Middle frontal gyrus (tissue), 1 donor: ENCODE measurements at regions not wholly inside any gene's neighbourhood (a gene's known extent, or its start where the extent isn't known, plus 50 kb on each side); places are given as distances from the start of the nearest gene placed in this dataset.
"Not testable (repeated sequence)": the region's sequence is repeated elsewhere in the genome, so short reads cannot be mapped to it uniquely, and the experiment has no call there.

Experiments
- DNase-seq: peaks from one replicate; pipeline ENCODE4 v3.0.0-alpha.2; 2015; ENCODE audit warnings: low spot score; ENCODE audit errors: extremely low spot score

- no peak for DNase-seq
Measured at GRCh38 chr22:34808618-34809017, 257.3 kb upstream of the ISX start.

DNA sequence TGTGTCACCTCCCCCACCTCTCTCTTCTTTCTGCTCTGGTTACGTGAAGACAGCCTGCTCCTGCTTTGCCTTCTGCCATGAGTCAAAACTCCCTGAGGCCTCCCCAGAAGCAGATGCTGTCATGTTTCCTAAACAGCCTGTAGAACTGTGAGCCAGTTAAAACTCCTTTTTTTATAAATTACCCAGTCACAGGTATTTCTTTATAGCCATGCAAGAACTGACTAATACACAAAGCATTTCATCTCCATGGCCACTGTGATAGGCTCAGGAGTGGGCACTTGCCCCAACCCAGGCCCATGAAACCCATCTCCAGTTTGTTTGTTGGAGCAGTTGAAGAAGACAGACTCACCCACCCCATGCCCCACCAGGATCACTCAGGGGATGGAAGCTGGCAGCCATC, 253.3 kb upstream of the ISX start:
- DNase-seq: no peak

DNA sequence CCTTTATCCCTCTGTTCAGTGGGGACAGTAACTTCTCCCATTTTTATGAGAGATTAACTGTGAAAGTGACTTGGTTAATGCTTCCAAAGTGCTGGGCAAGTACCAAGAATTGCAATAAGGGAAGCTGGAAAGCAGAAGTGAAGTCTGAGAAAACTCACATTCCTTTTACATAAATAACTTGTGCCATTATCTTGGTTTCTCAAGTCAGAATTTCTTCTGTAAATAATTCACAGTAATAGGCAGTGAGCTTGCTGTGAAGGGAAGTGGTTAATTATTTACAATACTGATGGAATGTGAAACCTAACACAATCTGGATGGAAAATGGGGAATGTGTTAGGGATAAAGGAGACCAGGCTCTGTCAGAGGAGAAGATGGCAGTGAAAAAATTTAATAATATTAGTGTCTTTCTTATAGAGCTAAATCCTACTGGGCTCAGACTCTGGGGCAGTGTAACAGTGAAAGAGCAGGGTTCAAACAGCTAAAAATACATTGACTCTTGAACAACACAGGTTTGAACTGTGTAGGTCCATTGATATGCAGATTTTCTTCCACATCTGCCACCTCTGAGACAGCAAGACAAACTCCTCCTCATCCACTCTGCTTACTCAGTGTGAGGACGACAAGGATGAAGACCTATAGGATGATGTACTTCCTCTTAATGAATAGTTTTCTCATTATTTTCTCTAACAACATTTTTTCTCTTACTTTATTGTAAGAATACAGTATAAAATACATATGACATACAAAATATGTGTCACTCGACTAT, 251.5 kb upstream of the ISX start:
- no peak for DNase-seq

DNA sequence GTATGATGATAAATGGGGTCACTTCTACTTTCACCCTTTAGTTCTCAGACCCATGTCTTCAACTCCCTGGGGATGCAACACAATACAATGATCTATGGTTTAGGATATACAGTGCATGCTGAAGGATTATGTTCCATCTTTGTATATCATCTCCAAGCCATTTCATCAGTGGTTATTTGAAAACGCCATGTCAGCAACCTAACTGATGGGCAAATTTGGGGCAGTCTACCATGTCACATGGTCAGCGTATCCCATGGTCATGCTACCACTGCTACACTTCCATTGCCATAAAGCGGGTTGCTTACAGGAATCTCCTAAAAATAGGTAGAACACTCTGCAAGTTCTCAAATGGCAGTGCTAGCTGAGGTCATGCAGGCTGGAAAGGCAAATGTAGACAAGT, 236.5 kb upstream of the ISX start:
- no peak for DNase-seq

GRCh38 chr22:34834059-34834458, 231.9 kb upstream of the ISX start:
- DNase-seq: no peak

DNA sequence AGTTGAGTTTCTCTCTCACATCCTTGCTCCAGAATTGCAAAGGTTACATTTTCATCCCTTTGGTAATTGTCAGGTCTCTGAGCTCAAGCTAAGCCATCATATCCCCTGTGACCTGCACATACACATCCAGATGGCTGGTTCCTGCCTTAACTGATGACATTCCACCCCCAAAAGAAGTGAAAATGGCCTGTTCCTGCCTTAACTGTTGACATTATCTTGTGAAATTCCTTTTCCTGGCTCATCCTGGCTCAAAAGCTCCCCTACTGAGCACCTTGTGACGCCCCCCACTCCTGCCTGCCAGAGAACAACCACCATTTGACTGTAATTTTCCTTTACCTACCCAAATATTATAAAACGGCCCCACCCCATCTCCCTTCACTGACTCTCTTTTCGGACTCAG, 231.4 kb upstream of the ISX start:
- DNase-seq: not testable (repeated sequence)

DNA sequence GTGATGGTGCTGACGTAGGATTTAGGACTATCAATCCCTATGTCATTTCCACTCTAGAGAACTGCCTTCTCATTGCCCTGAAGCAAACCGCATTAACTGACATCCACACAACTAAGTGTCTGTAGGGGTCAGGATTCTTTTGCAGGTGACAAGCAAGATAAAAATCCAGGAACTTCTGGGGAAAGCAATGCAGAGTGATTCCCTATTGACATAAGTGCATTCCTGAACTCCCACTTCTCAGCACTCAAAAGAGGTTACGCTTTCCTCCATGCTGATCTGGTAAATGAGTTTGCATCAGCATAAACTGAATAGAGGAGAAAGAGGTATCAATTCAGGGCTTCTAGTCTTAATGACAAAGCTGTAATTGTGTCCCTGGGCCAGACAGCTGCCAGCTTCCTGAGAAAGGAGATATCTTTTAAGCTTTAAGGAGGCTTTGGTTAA, 224.6 kb upstream of the ISX start:
- no peak for DNase-seq

GRCh38 chr22:34841911-34842310, 224.0 kb upstream of the ISX start:
- DNase-seq: no peak

- DNase-seq: no peak
Measured at GRCh38 chr22:34842630-34843029, 223.3 kb upstream of the ISX start.

- DNase-seq: not testable (repeated sequence)
Measured at GRCh38 chr22:34843743-34844142, 222.2 kb upstream of the ISX start.

DNA sequence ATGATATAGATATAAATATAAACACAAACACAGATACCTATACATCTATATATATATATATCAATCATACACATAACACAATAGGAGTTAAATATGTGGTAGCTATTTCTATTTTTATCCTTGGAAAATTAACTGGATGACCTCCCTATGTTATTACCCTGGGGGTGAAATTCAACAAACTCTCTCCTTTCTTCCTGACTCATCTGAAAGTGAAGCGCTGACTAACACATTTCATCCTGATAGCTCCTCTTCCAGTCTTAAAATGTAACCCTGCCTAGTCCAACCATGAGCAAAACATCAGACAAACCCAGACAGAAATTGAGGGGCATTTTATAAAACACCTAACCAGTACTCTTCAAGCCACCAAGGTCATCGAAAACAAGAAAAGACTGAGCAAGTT, 220.6 kb upstream of the ISX start:
- no peak for DNase-seq

DNA sequence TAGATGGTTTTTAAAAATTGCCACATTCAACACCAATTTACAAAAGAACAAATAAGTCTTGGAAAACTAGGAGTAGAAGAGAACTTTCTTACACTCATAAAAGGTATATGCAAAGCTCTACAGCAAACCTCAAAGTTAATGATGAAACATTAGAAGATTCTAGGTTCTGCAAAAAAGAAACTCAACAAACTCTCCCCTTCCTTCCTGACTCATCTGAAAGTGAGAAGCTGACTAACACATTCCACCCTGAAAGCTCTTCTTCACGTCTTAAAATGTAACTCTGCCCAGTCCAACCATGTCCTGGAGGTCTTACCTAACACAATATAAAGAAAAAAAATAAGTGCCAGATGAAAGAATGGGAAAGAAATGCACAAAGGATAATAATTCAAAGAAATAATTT, 218.9 kb upstream of the ISX start:
- DNase-seq: no peak

DNA sequence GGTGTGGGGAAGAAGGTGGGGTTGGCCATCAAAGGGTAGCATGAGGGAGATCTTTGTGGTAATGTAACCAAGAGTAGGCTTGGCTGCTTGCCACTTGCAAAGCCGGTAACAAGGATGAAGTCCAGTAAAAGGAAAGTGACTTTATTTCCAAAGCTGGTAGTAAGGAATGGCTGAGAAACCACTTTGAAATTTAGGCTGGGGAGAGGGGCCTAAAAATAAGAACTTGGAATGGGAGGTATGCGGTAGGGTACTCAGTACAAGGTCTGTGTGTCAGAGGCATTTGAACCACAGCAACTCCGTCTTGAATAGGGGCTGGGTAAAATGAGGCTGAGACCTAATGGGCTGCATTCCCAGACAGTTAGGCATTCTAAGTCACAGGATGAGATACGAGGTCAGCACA, 216.0 kb upstream of the ISX start:
- no peak for DNase-seq

DNA sequence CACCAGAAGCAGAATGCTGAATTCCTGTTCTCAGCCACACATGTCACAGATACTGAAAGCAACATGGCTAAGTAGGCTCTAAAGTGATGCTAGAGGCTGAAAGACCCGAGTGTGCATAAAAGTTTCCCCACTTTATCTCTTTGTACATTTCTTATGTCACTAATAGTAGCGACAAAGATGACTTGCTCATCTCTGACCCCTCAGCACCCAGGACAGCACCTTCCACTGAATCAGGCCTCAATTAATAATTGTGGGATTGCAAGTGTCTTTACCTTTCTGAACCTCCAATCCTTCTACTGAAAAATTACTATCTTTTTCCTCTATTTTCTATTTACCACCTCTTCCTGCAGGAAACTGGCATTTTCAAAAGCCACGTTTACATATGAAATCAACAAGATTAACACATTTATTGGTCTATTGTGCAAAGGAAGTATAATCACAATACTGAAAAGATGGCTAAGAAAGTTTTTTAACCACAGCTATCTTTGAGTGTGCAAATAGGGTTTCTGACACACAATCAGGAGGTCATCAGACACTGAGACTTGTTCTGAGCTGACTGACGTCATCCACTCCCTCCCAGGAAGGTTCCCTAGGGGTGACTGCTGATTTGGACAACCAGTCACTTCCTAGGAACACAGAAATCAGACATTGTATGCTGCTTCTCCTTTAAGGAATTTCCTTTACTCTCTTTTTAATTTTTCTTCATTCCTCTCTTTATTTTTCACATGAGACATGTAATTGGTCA, 213.9 kb upstream of the ISX start:
- no peak for DNase-seq

DNA sequence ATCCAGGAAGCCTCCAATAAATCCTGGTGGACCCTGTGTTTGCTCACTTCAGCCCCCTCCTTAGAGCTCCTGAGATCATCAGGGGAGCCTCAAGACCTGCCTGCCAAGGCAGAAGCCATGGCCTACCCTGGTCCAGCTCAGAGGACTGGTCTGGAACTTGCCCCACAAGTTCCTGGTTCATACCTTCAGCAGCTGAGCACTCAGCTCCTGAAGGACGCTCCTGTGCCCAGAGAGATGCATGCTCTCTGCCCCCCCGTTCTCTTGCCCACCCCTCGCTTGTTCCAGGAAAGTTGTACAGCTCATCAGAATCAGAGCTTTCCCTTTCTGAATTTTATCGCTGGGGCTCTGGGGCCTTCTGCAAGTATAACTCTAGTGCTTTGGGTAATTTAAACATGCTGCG, 210.5 kb upstream of the ISX start:
- DNase-seq: no peak

GRCh38 chr22:34858066-34858465, 207.9 kb upstream of the ISX start:
- no peak for DNase-seq

DNA sequence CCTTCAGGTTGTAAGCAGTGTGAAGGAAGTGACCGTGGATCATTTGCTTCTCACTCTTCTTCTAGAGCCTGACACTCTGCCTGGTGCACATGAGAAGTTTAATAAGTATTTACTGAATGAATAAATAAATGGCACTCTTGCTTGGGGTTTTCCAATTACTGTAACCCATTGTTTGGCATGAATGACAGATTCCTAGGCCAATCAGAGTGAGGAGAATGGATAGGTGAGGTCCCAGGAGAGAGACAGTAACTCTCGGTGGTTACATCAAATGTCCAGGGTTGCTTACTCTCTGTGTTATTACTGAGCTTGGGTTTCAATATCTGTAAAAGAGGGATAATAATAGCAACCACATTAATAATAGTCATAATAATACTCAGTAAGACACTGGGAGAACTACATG, 204.2 kb upstream of the ISX start:
- DNase-seq: no peak

GRCh38 chr22:34866081-34866480, 199.9 kb upstream of the ISX start:
- DNase-seq: no peak

- no peak for DNase-seq
Measured at GRCh38 chr22:34866495-34867131, 199.3 kb upstream of the ISX start.

GRCh38 chr22:34877506-34877905, 188.5 kb upstream of the ISX start:
- DNase-seq: no peak

DNA sequence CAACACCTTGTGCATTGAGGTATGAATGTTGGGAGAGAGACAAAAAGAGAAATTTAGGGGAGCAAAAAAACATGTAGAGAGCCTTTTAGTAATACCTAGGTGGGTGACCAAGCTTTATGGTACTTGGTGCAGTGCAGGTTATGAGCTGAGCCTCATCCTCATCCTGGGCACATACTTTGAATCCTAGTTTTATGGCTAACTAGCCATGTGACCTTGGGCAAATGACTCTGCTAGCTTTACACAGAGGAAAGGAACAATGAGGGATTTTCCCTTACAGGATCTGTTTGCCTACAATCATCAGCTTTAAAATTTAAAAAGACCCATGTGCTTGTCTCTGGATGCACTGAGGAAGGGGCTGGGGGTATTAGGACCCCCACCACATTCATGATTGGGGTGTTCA, 187.8 kb upstream of the ISX start:
- no peak for DNase-seq

DNA sequence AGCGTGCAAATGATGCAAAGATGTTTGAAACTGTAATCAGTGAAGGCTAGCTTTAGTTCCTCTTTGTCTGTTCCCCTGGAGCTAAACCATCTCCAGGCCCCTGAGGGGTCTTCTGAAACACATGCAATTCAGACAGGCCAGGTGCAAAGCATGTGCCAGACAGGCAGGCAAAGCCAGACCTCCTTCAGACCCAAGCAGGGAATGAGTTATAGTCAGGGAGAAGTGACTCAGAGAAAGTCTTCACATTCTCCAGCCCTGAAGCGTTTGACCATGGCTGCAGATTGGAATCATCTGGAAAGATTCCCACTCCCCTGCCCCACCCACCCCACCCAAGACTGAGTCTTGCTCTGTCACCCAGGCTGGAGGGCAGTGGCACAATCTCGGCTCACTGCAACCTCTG, 187.0 kb upstream of the ISX start:
- DNase-seq: no peak

DNA sequence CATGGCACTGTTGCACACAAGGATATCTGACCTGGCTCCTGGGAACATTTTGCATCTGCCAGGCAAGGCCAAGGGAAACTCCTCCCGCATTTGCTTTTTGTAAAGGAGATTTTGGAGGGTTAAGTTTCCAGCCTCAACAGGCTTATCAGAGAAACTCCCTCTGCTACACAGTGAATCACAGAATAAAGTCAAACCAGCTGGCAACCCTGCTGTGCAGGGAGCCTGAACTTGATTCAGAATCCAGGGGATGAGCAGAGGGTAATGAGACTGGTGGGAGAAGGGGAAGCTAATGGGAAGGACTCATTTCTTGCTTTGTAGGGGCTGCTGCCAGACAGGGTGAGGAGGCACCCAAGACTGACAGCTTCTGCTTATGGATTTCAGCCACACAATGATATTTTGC, 185.3 kb upstream of the ISX start:
- DNase-seq: no peak
